Esophagus muscularis mucosa (tissue), 4 donors: ENCODE measurements at regions not wholly inside any gene's neighbourhood (a gene's known extent, or its start where the extent isn't known, plus 50 kb on each side); places are given as distances from the start of the nearest gene placed in this dataset.

Experiments
- DNase-seq: peaks from one replicate; pipeline ENCODE4 v3.0.0-alpha.2; 2017; ENCODE audit errors: extremely low spot score
- H3K27ac ChIP-seq, 4 donors: fragments of 200-600 bp; sonication (generic); replicated peaks in 1 of 4; 1 replicate in 3 of 4; 2 replicates in 1 of 4; pipeline ENCODE4 v1.5.1; 2016 to 2019; ENCODE audit warnings: mild to moderate bottlenecking in 1 of 4
- H3K27me3 ChIP-seq, 4 donors: fragments of 200-600 bp; sonication (generic); one replicate each; pipeline versions ENCODE4 v1.5.1 to v1.6.0; 2016 to 2019
- H3K36me3 ChIP-seq, 4 donors: fragments of 200-600 bp; sonication (generic); one replicate each; pipeline ENCODE4 v1.5.1; 2016 to 2019
- H3K4me1 ChIP-seq, 4 donors: fragments of 200-600 bp; sonication (generic); one replicate each; pipeline ENCODE4 v1.5.1; 2016 to 2019
- H3K4me3 ChIP-seq, 4 donors: fragments of 200-600 bp; sonication (generic); 1 replicate in 2 of 4; 2 replicates in 2 of 4; pipeline ENCODE4 v1.5.1; 2016 to 2019; ENCODE audit warnings: mild to moderate bottlenecking in 4 of 4, moderate library complexity in 1 of 4
- H3K9me3 ChIP-seq, 4 donors: fragments of 200-600 bp; sonication (generic); 1 replicate in 3 of 4; 2 replicates in 1 of 4; pipeline ENCODE4 v1.5.1; 2016 to 2019
- CTCF ChIP-seq, 3 experiments: fragments of 200-600 bp in 2 of 3; fragments of 450-650 bp in 1 of 3; sonication (generic) in 2 of 3; IDR thresholded peaks; one replicate each; pipeline ENCODE4 v1.5.1; 2017 to 2019; ENCODE audit warnings: antibody characterized with exemption in 3 of 3, mild to moderate bottlenecking in 2 of 3, moderate library complexity in 1 of 3
- EP300 ChIP-seq: sonication (generic); formaldehyde crosslinking; IDR thresholded peaks from one replicate; pipeline ENCODE4 v1.6.1; 2017; ENCODE audit warnings: antibody characterized with exemption
- POLR2A ChIP-seq: fragments of 450-650 bp; IDR thresholded peaks from one replicate; pipeline ENCODE4 v1.6.1; 2017; ENCODE audit warnings: antibody characterized with exemption, moderate library complexity, mild to moderate bottlenecking, low read depth
- POLR2AphosphoS5 ChIP-seq, 2 donors: sonication (generic); formaldehyde crosslinking; IDR thresholded peaks; one replicate each; pipeline ENCODE4 v1.6.1; 2017; ENCODE audit warnings: antibody characterized with exemption in 2 of 2
- WGBS: methylation state at CpG from one replicate; pipeline ENCODE4 v1.1.5; 2018; 5-methylcytosine and 5-hydroxymethylcytosine counted together
- intact Hi-C: fragments of 100-400 bp; cut with DNase I; formaldehyde crosslinking; loops from one replicate; pipeline ENCODE4 v1.15.1; 2023

GRCh38 chr14:22232486-22232885 lies 356.5 kb downstream of the DAD1 start:
- Histone ChIP-seq H3K27ac (no peak overlapping the region), H3K9me3 (peaks cover 0 to 6% (median 0%) of the 10 kb centered on the region in 4 donors), H3K4me1 (no peaks in the 10 kb centered on the region), H3K36me3 (no peaks in the 10 kb centered on the region), H3K27me3 (no peaks in the 10 kb centered on the region), H3K4me3 (no peak overlapping the region)
- intact Hi-C loops, result no loop called here
- DNase-seq, result no peak
- TF ChIP-seq POLR2AphosphoS5 (IDR thresholded peaks at IDR 0.05) (no peak), CTCF (IDR thresholded peaks at IDR 0.05) (no peak), EP300 (no peak), POLR2A (no peak)

- no peak overlapping the region for H3K27ac ChIP-seq
- no peaks in the 10 kb centered on the region for H3K36me3 ChIP-seq
- intact Hi-C loops, result no loop called here
- peaks cover 0 to 6% (median 0%) of the 10 kb centered on the region in 4 donors for H3K9me3 ChIP-seq
- 60% methylated on average over 1 of the region's 1 CpG for WGBS
- no peak for DNase-seq
- H3K27me3 ChIP-seq, result no peaks in the 10 kb centered on the region
- no peak for TF ChIP-seq CTCF (IDR thresholded peaks at IDR 0.05)
- TF ChIP-seq POLR2A, result no peak
- TF ChIP-seq EP300, result no peak
- no peak for TF ChIP-seq POLR2AphosphoS5 (IDR thresholded peaks at IDR 0.05)
- H3K4me1 ChIP-seq, result peaks cover 0 to under 1% (median 0%) of the 10 kb centered on the region in 4 donors
- no peak overlapping the region for H3K4me3 ChIP-seq
These were observed 358.0 kb downstream of the DAD1 start for GRCh38 chr14:22231018-22231417.

- no peak overlapping the region for H3K4me3 ChIP-seq
- DNase-seq, result no peak
- no peaks in the 10 kb centered on the region for H3K36me3 ChIP-seq
- peaks cover 0 to 5% (median under 1%) of the 10 kb centered on the region in 4 donors for H3K4me1 ChIP-seq
- peaks cover 0 to 6% (median 0%) of the 10 kb centered on the region in 4 donors for H3K9me3 ChIP-seq
- no peak for TF ChIP-seq CTCF (IDR thresholded peaks at IDR 0.05)
- TF ChIP-seq POLR2A, result no peak
- no peak for TF ChIP-seq POLR2AphosphoS5 (IDR thresholded peaks at IDR 0.05)
- TF ChIP-seq EP300, result no peak
- WGBS, result 86% methylated on average over 2 of the region's 2 CpGs
- intact Hi-C loops, result no loop called here
- no peaks in the 10 kb centered on the region for H3K27me3 ChIP-seq
- H3K27ac ChIP-seq, result no peak overlapping the region
These were observed 358.5 kb downstream of the DAD1 start for GRCh38 chr14:22230517-22230916.

- intact Hi-C loops, result no loop called here
- no peaks in the 10 kb centered on the region for H3K27me3 ChIP-seq
- DNase-seq, result no peak
- 91% methylated on average over 4 of the region's 4 CpGs for WGBS
- no peaks in the 10 kb centered on the region for H3K9me3 ChIP-seq
- H3K4me1 ChIP-seq, result peaks cover 0 to 6% (median 3%) of the 10 kb centered on the region in 4 donors
- TF ChIP-seq EP300, result no peak
- TF ChIP-seq CTCF (IDR thresholded peaks at IDR 0.05), result no peak
- TF ChIP-seq POLR2AphosphoS5 (IDR thresholded peaks at IDR 0.05), result no peak
- no peak for TF ChIP-seq POLR2A
- no peak overlapping the region for H3K27ac ChIP-seq
- H3K4me3 ChIP-seq, result no peak overlapping the region
- no peaks in the 10 kb centered on the region for H3K36me3 ChIP-seq
These were observed 361.9 kb downstream of the DAD1 start for GRCh38 chr14:22227084-22227483.

GRCh38 chr14:22226381-22226780 lies 362.6 kb downstream of the DAD1 start:
- Histone ChIP-seq H3K36me3 (no peaks in the 10 kb centered on the region), H3K4me3 (no peak overlapping the region), H3K9me3 (no peaks in the 10 kb centered on the region), H3K27me3 (no peaks in the 10 kb centered on the region), H3K27ac (no peak overlapping the region), H3K4me1 (peaks cover 0 to 6% (median 3%) of the 10 kb centered on the region in 4 donors)
- intact Hi-C loops, result no loop called here
- 63% methylated on average over 8 of the region's 8 CpGs for WGBS
- DNase-seq, result no peak
- TF ChIP-seq CTCF (IDR thresholded peaks at IDR 0.05), result no peak
- no peak for TF ChIP-seq EP300
- TF ChIP-seq POLR2AphosphoS5 (IDR thresholded peaks at IDR 0.05), result no peak
- TF ChIP-seq POLR2A, result no peak
